ENCODE measurements at regions not wholly inside any gene's neighbourhood (a gene's known extent, or its start where the extent isn't known, plus 50 kb on each side); places are given as distances from the start of the nearest gene placed in this dataset.

DNA sequence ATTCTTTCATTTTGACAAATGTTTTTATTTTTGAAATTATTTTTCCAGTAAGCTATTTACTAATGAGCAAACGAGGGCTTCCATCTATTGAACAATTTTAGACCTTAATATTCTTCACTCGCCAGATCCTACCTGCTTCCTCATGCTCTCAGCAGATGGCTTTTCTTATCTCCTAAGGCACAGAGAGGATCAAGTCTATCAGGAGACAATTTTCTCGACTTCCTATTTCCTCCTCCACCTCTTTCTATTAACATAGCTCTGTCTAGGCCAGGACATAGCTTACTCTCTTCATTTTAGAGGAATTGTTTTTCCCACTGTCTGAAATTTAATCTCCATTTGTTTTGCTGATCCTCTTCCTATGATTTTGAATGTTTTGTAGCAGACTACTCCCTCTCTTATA lies 87.0 kb upstream of the MAN1A1 start:
- DNase-seq (ENCODE audit: low spot score), result no peak
- H3K4me3 ChIP-seq (ENCODE audit: severe bottlenecking), result no peak overlapping the region
- H3K27ac ChIP-seq (ENCODE audit: poor library complexity, severe bottlenecking), result no peak overlapping the region
- H3K4me1 ChIP-seq (ENCODE audit: insufficient read depth, poor library complexity, severe bottlenecking), result no peaks in the 10 kb centered on the region
- TF ChIP-seq CTCF (IDR thresholded peaks at IDR 0.05; ENCODE audit: poor library complexity, severe bottlenecking), result no peak
- H3K27me3 ChIP-seq (ENCODE audit: insufficient read depth, poor library complexity, severe bottlenecking), result no peaks in the 10 kb centered on the region
- no peaks in the 10 kb centered on the region for H3K9me3 ChIP-seq (ENCODE audit: severe bottlenecking)
- no peak for ATAC-seq (ENCODE audit: low read depth)
- H3K36me3 ChIP-seq (ENCODE audit: low read depth), result no peaks in the 10 kb centered on the region

DNA sequence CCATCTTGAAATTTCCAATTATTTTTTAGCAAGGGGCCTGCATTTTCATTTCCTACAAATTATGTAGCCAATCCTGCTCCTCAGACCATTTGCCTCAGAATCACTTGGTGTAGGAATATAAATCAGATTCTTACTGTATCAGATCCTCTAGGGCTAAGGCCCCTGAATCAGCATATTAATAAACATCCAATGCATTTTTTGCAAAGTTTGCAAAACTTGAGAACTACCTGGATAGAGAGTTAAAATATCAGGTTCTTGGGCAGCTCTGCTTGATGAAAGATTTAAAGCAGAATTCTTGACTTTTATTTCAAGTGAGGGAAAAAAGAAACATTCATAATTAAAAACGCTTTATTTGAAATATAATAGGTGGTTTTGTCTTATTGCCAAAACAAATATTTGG lies 82.2 kb upstream of the MAN1A1 start:
- Histone ChIP-seq H3K27me3 (ENCODE audit: insufficient read depth, poor library complexity, severe bottlenecking) (no peaks in the 10 kb centered on the region), H3K4me3 (ENCODE audit: severe bottlenecking) (no peak overlapping the region), H3K4me1 (ENCODE audit: insufficient read depth, poor library complexity, severe bottlenecking) (no peaks in the 10 kb centered on the region), H3K9me3 (ENCODE audit: severe bottlenecking) (no peaks in the 10 kb centered on the region), H3K36me3 (ENCODE audit: low read depth) (no peaks in the 10 kb centered on the region), H3K27ac (ENCODE audit: poor library complexity, severe bottlenecking) (no peak overlapping the region)
- DNase-seq (ENCODE audit: low spot score) (no peak), ATAC-seq (ENCODE audit: low read depth) (no peak)
- no peak for TF ChIP-seq CTCF (IDR thresholded peaks at IDR 0.05; ENCODE audit: poor library complexity, severe bottlenecking)

- Histone ChIP-seq H3K27ac (ENCODE audit: poor library complexity, severe bottlenecking) (no peak overlapping the region), H3K27me3 (ENCODE audit: insufficient read depth, poor library complexity, severe bottlenecking) (no peaks in the 10 kb centered on the region), H3K4me1 (ENCODE audit: insufficient read depth, poor library complexity, severe bottlenecking) (no peaks in the 10 kb centered on the region), H3K36me3 (ENCODE audit: low read depth) (no peaks in the 10 kb centered on the region), H3K4me3 (ENCODE audit: severe bottlenecking) (no peak overlapping the region), H3K9me3 (ENCODE audit: severe bottlenecking) (no peaks in the 10 kb centered on the region)
- DNase-seq (ENCODE audit: low spot score) (no peak), ATAC-seq (ENCODE audit: low read depth) (no peak)
- no peak for TF ChIP-seq CTCF (IDR thresholded peaks at IDR 0.05; ENCODE audit: poor library complexity, severe bottlenecking)
Observed at GRCh38 chr6:119430805-119431204, 81.2 kb upstream of the MAN1A1 start.

GRCh38 chr6:119428633-119429032 lies 79.1 kb upstream of the MAN1A1 start:
- TF ChIP-seq CTCF (IDR thresholded peaks at IDR 0.05; ENCODE audit: poor library complexity, severe bottlenecking), result no peak
- Histone ChIP-seq H3K36me3 (ENCODE audit: low read depth) (no peaks in the 10 kb centered on the region), H3K27ac (ENCODE audit: poor library complexity, severe bottlenecking) (no peak overlapping the region), H3K27me3 (ENCODE audit: insufficient read depth, poor library complexity, severe bottlenecking) (no peaks in the 10 kb centered on the region), H3K4me1 (ENCODE audit: insufficient read depth, poor library complexity, severe bottlenecking) (no peaks in the 10 kb centered on the region), H3K4me3 (ENCODE audit: severe bottlenecking) (no peak overlapping the region), H3K9me3 (ENCODE audit: severe bottlenecking) (no peaks in the 10 kb centered on the region)
- no peak for DNase-seq (ENCODE audit: low spot score)
- no peak for ATAC-seq (ENCODE audit: low read depth)

GRCh38 chr6:119426619-119427018 lies 77.1 kb upstream of the MAN1A1 start:
- no peak for TF ChIP-seq CTCF (IDR thresholded peaks at IDR 0.05; ENCODE audit: poor library complexity, severe bottlenecking)
- ATAC-seq (ENCODE audit: low read depth) (peak; percentile 21; the same call in 1 of the 3 replicates), DNase-seq (ENCODE audit: low spot score) (no peak)

More at GRCh38 chr6:119426619-119427018, 77.1 kb upstream of the MAN1A1 start:
- Histone ChIP-seq H3K9me3 (ENCODE audit: severe bottlenecking) (no peaks in the 10 kb centered on the region), H3K27ac (ENCODE audit: poor library complexity, severe bottlenecking) (no peak overlapping the region), H3K4me1 (ENCODE audit: insufficient read depth, poor library complexity, severe bottlenecking) (no peaks in the 10 kb centered on the region), H3K36me3 (ENCODE audit: low read depth) (no peaks in the 10 kb centered on the region), H3K4me3 (ENCODE audit: severe bottlenecking) (no peak overlapping the region), H3K27me3 (ENCODE audit: insufficient read depth, poor library complexity, severe bottlenecking) (no peaks in the 10 kb centered on the region)
